Keratinocyte (primary cell): ENCODE measurements at regions not wholly inside any gene's neighbourhood (a gene's known extent, or its start where the extent isn't known, plus 50 kb on each side); places are given as distances from the start of the nearest gene placed in this dataset.

ENCODE experiments used
- DNase-seq: peaks from one replicate; pipeline ENCODE4 v3.0.0-alpha.2; 2011; ENCODE audit warnings: low read depth, missing footprints, low spot score
- FAIRE-seq: peaks from 2 replicates; lab custom pipeline; 2011; peaks lifted over from hg19 to GRCh38; lab: Jason Lieb, UNC
- H2AFZ ChIP-seq: 2 replicates; pipeline ENCODE4 v1.6.0; 2012; ENCODE audit warnings: low read length, control low read depth, inconsistent platforms; ENCODE audit not compliant: control insufficient read depth
- H3K27ac ChIP-seq: 2 replicates; pipeline ENCODE4 v1.5.1; 2011; ENCODE audit warnings: low read length; ENCODE audit not compliant: control insufficient read depth, insufficient read depth
- H3K27me3 ChIP-seq: 3 replicates; pipeline ENCODE4 v1.6.0; 2011; ENCODE audit warnings: low read length; ENCODE audit not compliant: control insufficient read depth, insufficient read depth; ENCODE audit errors: extremely low read depth
- H3K36me3 ChIP-seq, 2 experiments: 2 replicates in 1 of 2; 3 replicates in 1 of 2; pipeline ENCODE4 v1.5.1; 2011; ENCODE audit warnings: low read length in 2 of 2, mild to moderate bottlenecking in 1 of 2; ENCODE audit not compliant: control insufficient read depth in 2 of 2, insufficient read depth in 2 of 2; ENCODE audit errors: extremely low read depth in 1 of 2
- H3K4me1 ChIP-seq: 3 replicates; pipeline ENCODE4 v1.5.1; 2011; ENCODE audit warnings: low read length; ENCODE audit not compliant: control insufficient read depth, insufficient read depth; ENCODE audit errors: extremely low read depth
- H3K4me2 ChIP-seq: 3 replicates; pipeline ENCODE4 v1.6.0; 2011; ENCODE audit warnings: low read depth, low read length; ENCODE audit not compliant: control insufficient read depth, insufficient read depth; ENCODE audit errors: extremely low read depth
- H3K4me3 ChIP-seq, 3 experiments: fragments of 200-600 bp in 1 of 3; sonication (generic) in 1 of 3; 2 replicates in 2 of 3; 3 replicates in 1 of 3; pipeline ENCODE4 v1.5.1; 2011 to 2016; ENCODE audit warnings: low read length in 3 of 3, mild to moderate bottlenecking in 3 of 3, control low read depth in 2 of 3, inconsistent platforms in 1 of 3, low read depth in 1 of 3, mixed read lengths in 1 of 3, mixed run types in 1 of 3, moderate library complexity in 1 of 3; ENCODE audit not compliant: control insufficient read depth in 2 of 3, insufficient read depth in 2 of 3; ENCODE audit errors: extremely low read depth in 1 of 3
- H3K79me2 ChIP-seq: 2 replicates; pipeline ENCODE4 v1.6.0; 2012; ENCODE audit warnings: low read length; ENCODE audit not compliant: control insufficient read depth, insufficient read depth
- H3K9ac ChIP-seq: 3 replicates; pipeline ENCODE4 v1.6.0; 2011; ENCODE audit warnings: low read length; ENCODE audit not compliant: control insufficient read depth, insufficient read depth; ENCODE audit errors: extremely low read depth
- H3K9me1 ChIP-seq: 3 replicates; pipeline ENCODE4 v1.6.0; 2011; ENCODE audit warnings: low read length; ENCODE audit not compliant: control insufficient read depth, insufficient read depth; ENCODE audit errors: extremely low read depth
- H3K9me3 ChIP-seq: 2 replicates; pipeline ENCODE4 v1.5.1; 2012; ENCODE audit warnings: low read depth, low read length; ENCODE audit not compliant: control insufficient read depth
- H4K20me1 ChIP-seq: 3 replicates; pipeline ENCODE4 v1.6.0; 2011; ENCODE audit warnings: low read length; ENCODE audit not compliant: control insufficient read depth, insufficient read depth; ENCODE audit errors: extremely low read depth
- EZH2 ChIP-seq: IDR thresholded peaks from one replicate; pipeline ENCODE4 v1.6.1; 2012; ENCODE audit warnings: inconsistent platforms, mild to moderate bottlenecking, low read length, moderate library complexity
- dilution Hi-C: fragments of 300-500 bp; cut with MboI; formaldehyde crosslinking; loops from one replicate; pipeline ENCODE4 v1.7.0; 2020; ENCODE audit warnings: low sequenced_read_pairs; ENCODE audit not compliant: extremely low pct_ligation_motif_present
- TF ChIP-seq, protein P1 (sequence below), 3 experiments: IDR thresholded peaks in 1 of 3; conservative IDR thresholded peaks in 1 of 3; optimal IDR thresholded peaks in 1 of 3; 2 replicates in 2 of 3; 3 replicates in 1 of 3; pipeline versions ENCODE3 to v1.5.1; 2011; ENCODE audit warnings: low read length in 3 of 3, mild to moderate bottlenecking in 3 of 3, moderate library complexity in 2 of 3, control low read depth in 1 of 3, inconsistent platforms in 1 of 3; ENCODE audit not compliant: insufficient read depth in 2 of 3; ENCODE audit errors: extremely low read depth in 1 of 3

DNA sequence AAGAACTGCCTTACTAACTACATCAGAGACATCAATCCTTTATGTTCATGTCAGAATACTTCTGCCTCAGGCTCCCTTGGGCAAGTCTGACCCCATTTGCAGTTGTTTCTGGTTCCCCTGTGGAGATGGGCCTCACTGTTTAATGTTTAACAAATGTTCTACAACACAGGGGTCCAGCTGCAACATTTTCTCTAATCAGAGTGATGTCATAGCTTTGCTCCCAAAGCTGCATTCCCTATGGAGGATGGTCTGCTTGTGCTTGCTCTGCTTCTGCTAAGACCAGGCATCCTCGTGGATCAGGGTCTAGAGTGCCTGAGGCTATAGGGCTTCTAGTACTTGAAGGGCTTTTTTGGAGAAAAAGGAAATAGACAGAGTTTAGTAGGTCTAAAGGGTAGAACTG is 1071.2 kb downstream of the TTLL7 start:
- no peak for TF ChIP-seq EZH2
- TF ChIP-seq, protein P1, sequence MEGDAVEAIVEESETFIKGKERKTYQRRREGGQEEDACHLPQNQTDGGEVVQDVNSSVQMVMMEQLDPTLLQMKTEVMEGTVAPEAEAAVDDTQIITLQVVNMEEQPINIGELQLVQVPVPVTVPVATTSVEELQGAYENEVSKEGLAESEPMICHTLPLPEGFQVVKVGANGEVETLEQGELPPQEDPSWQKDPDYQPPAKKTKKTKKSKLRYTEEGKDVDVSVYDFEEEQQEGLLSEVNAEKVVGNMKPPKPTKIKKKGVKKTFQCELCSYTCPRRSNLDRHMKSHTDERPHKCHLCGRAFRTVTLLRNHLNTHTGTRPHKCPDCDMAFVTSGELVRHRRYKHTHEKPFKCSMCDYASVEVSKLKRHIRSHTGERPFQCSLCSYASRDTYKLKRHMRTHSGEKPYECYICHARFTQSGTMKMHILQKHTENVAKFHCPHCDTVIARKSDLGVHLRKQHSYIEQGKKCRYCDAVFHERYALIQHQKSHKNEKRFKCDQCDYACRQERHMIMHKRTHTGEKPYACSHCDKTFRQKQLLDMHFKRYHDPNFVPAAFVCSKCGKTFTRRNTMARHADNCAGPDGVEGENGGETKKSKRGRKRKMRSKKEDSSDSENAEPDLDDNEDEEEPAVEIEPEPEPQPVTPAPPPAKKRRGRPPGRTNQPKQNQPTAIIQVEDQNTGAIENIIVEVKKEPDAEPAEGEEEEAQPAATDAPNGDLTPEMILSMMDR (optimal IDR thresholded peaks at IDR 0.05 in 1 of 3, IDR thresholded peaks at IDR 0.05 in 1 of 3, conservative IDR thresholded peaks at IDR 0.05 in 1 of 3; ENCODE audit: extremely low read depth in 1 of 3, insufficient read depth in 2 of 3, low read length in 3 of 3): no peak
- Histone ChIP-seq H2AFZ (no peak overlapping the region), H3K4me2 (no peak overlapping the region), H3K4me3 (no peak overlapping the region), H4K20me1 (no peaks in the 10 kb centered on the region), H3K36me3 (no peaks in the 10 kb centered on the region), H3K4me1 (no peaks in the 10 kb centered on the region), H3K27me3 (no peaks in the 10 kb centered on the region), H3K9me1 (no peaks in the 10 kb centered on the region), H3K79me2 (no peaks in the 10 kb centered on the region), H3K9ac (no peak overlapping the region), H3K27ac (no peak overlapping the region), H3K9me3 (no peaks in the 10 kb centered on the region)
- FAIRE-seq: no peak
- no peak for DNase-seq
- dilution Hi-C loops: no loop called here

DNA sequence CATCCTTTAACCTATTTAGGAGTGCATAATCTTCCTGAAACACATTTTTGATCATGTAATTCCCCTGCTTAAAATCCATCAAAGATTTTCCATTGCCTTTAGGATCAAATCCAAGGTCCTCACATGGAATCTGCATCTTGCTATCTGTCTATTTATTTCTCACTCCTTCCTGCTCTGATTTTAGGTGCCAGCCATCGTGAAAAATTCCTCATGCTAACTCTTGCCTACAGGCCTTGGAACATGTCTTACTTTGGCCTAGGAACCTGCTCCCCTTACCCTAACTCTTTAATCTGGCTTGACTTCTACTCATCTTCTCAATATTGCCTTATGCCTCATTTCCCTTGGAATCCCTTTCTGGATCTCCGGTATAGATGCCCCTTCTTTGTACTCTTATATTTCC is 1074.3 kb downstream of the TTLL7 start:
- H3K9ac ChIP-seq: no peak overlapping the region
- H3K79me2 ChIP-seq: no peaks in the 10 kb centered on the region
- H3K36me3 ChIP-seq: no peaks in the 10 kb centered on the region
- no peaks in the 10 kb centered on the region for H4K20me1 ChIP-seq
- no peaks in the 10 kb centered on the region for H3K27me3 ChIP-seq
- H3K9me3 ChIP-seq: no peaks in the 10 kb centered on the region
- no peak overlapping the region for H3K27ac ChIP-seq
- dilution Hi-C loops: no loop called here
- DNase-seq: no peak
- no peak overlapping the region for H2AFZ ChIP-seq
- no peak for FAIRE-seq
- H3K4me3 ChIP-seq: no peak overlapping the region
- no peaks in the 10 kb centered on the region for H3K4me1 ChIP-seq
- no peaks in the 10 kb centered on the region for H3K9me1 ChIP-seq
- no peak overlapping the region for H3K4me2 ChIP-seq
- TF ChIP-seq EZH2: no peak
- TF ChIP-seq, protein P1 (optimal IDR thresholded peaks at IDR 0.05 in 1 of 3, IDR thresholded peaks at IDR 0.05 in 1 of 3, conservative IDR thresholded peaks at IDR 0.05 in 1 of 3; ENCODE audit: extremely low read depth in 1 of 3, insufficient read depth in 2 of 3, low read length in 3 of 3): no peak
